ENCODE measurements at regions not wholly inside any gene's neighbourhood (a gene's known extent, or its start where the extent isn't known, plus 50 kb on each side); places are given as distances from the start of the nearest gene placed in this dataset.

DNA sequence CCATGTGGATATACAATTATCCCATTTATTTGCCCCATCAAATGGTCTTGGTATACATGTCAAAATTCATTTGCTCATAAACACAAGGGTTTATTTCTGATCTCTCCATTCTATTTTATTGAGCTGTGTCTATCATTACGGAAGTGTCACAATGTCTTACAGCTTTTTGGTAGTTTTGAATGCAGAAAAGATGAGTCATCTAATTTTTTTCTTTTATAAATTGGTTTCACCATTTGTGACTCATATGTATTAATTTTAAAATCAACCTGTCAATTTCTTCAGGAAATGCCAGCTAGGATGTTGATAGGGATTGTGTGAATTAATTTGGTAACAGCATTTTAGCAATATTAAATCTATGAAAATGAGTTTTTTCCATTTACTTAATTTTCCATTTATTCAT, 2549.4 kb downstream of the PCDH9 start:
- in situ Hi-C loops (cut with MboI) = no loop called here
- no peak for ATAC-seq

More for the DNA sequence above, 2549.4 kb downstream of the PCDH9 start:
- no peak overlapping the region for H3K4me3 ChIP-seq
- ChIA-PET SMC1A (ENCODE audit: uncharacterized antibody, unreplicated experiment) (no interaction called here), CTCF (no interaction called here), RAD21 (ENCODE audit: unreplicated experiment) (no interaction called here), POLR2A (no interaction called here)
- H2AFZ ChIP-seq (ENCODE audit: control insufficient read depth, low read depth, low read length) = no peak overlapping the region
- H4K20me1 ChIP-seq (ENCODE audit: control insufficient read depth, insufficient read depth) = no peaks in the 10 kb centered on the region
- no peak overlapping the region for H3K27ac ChIP-seq (ENCODE audit: control insufficient read depth, insufficient read depth)
- no peak for DNase-seq (ENCODE audit: low read depth, low spot score)
- H3K79me2 ChIP-seq (ENCODE audit: control insufficient read depth, insufficient read depth, low read length) = no peaks in the 10 kb centered on the region
- H3K9me3 ChIP-seq (replicated peaks; ENCODE audit: control insufficient read depth, insufficient read depth, low read length) = no peaks in the 10 kb centered on the region
- no peaks in the 10 kb centered on the region for H3K36me3 ChIP-seq (ENCODE audit: control insufficient read depth in 2 of 2, insufficient read depth in 2 of 2, low read length in 1 of 2)
- H3K27me3 ChIP-seq (replicated peaks in 1 of 2; ENCODE audit: control insufficient read depth in 2 of 2, insufficient read depth in 2 of 2, low read length in 1 of 2) = no peaks in the 10 kb centered on the region
- WGBS (ENCODE audit: insufficient coverage, insufficient replicate concordance, low lambda C conversion rate, missing lambda C conversion rate) = 45% methylated on average over 1 of the region's 1 CpG
- no peaks in the 10 kb centered on the region for H3K4me1 ChIP-seq (ENCODE audit: control insufficient read depth, insufficient read depth, low read length)
- FAIRE-seq = no peak
- H3K4me2 ChIP-seq (ENCODE audit: control insufficient read depth, insufficient read depth) = no peak overlapping the region
- H3K9ac ChIP-seq (ENCODE audit: control insufficient read depth, insufficient read depth, low read length) = no peak overlapping the region
- intact Hi-C loops (cut with micrococcal nuclease; ENCODE audit: unreplicated experiment) = no loop called here
- TF ChIP-seq STAT3 (IDR thresholded peaks at IDR 0.05; ENCODE audit: low read depth, low read length) = no peak
- no peak for TF ChIP-seq NFIC (IDR thresholded peaks at IDR 0.05; ENCODE audit: low read depth, low read length)
- no peak for TF ChIP-seq STAT1 (conservative IDR thresholded peaks at IDR 0.05)
- no peak for TF ChIP-seq TCF7 (IDR thresholded peaks at IDR 0.05; ENCODE audit: borderline replicate concordance)
- no peak for TF ChIP-seq YY1 (IDR thresholded peaks at IDR 0.05; ENCODE audit: low read depth, low read length)
- no peak for TF ChIP-seq NRF1 (conservative IDR thresholded peaks at IDR 0.05; ENCODE audit: low read depth, low read length)
- TF ChIP-seq, protein P1, sequence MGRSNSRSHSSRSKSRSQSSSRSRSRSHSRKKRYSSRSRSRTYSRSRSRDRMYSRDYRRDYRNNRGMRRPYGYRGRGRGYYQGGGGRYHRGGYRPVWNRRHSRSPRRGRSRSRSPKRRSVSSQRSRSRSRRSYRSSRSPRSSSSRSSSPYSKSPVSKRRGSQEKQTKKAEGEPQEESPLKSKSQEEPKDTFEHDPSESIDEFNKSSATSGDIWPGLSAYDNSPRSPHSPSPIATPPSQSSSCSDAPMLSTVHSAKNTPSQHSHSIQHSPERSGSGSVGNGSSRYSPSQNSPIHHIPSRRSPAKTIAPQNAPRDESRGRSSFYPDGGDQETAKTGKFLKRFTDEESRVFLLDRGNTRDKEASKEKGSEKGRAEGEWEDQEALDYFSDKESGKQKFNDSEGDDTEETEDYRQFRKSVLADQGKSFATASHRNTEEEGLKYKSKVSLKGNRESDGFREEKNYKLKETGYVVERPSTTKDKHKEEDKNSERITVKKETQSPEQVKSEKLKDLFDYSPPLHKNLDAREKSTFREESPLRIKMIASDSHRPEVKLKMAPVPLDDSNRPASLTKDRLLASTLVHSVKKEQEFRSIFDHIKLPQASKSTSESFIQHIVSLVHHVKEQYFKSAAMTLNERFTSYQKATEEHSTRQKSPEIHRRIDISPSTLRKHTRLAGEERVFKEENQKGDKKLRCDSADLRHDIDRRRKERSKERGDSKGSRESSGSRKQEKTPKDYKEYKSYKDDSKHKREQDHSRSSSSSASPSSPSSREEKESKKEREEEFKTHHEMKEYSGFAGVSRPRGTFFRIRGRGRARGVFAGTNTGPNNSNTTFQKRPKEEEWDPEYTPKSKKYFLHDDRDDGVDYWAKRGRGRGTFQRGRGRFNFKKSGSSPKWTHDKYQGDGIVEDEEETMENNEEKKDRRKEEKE (IDR thresholded peaks at IDR 0.05) = no peak
- no peak for TF ChIP-seq TARDBP (IDR thresholded peaks at IDR 0.05; ENCODE audit: borderline replicate concordance)
- TF ChIP-seq SREBF2 (IDR thresholded peaks at IDR 0.05; ENCODE audit: low read length) = no peak
- TF ChIP-seq KLF5 (IDR thresholded peaks at IDR 0.05; ENCODE audit: partially characterized antibody) = no peak
- no peak for TF ChIP-seq RB1 (IDR thresholded peaks at IDR 0.05; ENCODE audit: borderline replicate concordance)
- TF ChIP-seq, protein P2, sequence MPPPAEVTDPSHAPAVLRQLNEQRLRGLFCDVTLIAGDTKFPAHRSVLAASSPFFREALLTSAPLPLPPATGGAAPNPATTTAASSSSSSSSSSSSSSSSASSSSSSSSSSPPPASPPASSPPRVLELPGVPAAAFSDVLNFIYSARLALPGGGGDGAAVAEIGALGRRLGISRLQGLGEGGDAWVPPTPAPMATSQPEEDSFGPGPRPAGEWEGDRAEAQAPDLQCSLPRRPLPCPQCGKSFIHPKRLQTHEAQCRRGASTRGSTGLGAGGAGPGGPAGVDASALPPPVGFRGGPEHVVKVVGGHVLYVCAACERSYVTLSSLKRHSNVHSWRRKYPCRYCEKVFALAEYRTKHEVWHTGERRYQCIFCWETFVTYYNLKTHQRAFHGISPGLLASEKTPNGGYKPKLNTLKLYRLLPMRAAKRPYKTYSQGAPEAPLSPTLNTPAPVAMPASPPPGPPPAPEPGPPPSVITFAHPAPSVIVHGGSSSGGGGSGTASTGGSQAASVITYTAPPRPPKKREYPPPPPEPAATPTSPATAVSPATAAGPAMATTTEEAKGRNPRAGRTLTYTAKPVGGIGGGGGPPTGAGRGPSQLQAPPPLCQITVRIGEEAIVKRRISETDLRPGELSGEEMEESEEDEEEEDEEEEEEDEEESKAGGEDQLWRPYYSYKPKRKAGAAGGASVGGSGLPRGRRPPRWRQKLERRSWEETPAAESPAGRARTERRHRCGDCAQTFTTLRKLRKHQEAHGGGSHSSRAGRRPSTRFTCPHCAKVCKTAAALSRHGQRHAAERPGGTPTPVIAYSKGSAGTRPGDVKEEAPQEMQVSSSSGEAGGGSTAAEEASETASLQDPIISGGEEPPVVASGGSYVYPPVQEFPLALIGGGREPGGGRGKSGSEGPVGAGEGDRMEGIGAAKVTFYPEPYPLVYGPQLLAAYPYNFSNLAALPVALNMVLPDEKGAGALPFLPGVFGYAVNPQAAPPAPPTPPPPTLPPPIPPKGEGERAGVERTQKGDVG (CRISPR knock-in tag; IDR thresholded peaks at IDR 0.05) = no peak
- BruUV-seq (replicated peaks) = no TSS peak
